Stomach (tissue), 4 donors: ENCODE measurements at regions not wholly inside any gene's neighbourhood (a gene's known extent, or its start where the extent isn't known, plus 50 kb on each side); places are given as distances from the start of the nearest gene placed in this dataset.

Source experiments
- EP300 ChIP-seq: sonication (generic); formaldehyde crosslinking; IDR thresholded peaks from one replicate; pipeline ENCODE4 v1.6.1; 2017; ENCODE audit warnings: antibody characterized with exemption
- POLR2A ChIP-seq, 4 donors: fragments of 450-650 bp; IDR thresholded peaks; one replicate each; pipeline ENCODE4 v1.6.1; 2016; ENCODE audit warnings: antibody characterized with exemption in 4 of 4, control low read depth in 2 of 4, mild to moderate bottlenecking in 1 of 4, moderate library complexity in 1 of 4
- TF ChIP-seq, protein P1 (sequence below), 7 experiments: fragments of 450-650 bp in 4 of 7; fragments of 200-600 bp in 3 of 7; sonication (generic) in 3 of 7; IDR thresholded peaks; one replicate each; pipeline ENCODE4 v1.5.1; 2016 to 2019; ENCODE audit warnings: antibody characterized with exemption in 7 of 7, control low read depth in 2 of 7, mild to moderate bottlenecking in 1 of 7

DNA sequence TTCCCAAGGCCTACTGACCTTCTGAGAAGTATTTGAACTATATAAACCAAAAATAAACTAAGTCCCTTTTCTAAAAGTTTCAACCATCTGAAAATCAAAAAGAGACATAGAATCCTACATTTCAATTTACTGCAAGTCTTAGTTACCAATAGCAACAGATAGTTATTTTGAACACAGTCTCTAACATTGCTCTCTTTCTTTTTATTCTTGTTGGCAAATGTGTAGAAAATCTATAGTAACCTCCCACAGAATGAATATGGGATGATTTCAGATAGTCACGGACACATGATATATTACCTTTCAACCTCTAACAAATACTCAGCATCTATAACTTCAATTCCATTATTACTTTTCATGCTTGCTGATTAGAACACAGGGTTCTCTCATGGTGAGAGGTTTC is 68.9 kb upstream of the RAB3GAP2 start:
- TF ChIP-seq, protein P1, sequence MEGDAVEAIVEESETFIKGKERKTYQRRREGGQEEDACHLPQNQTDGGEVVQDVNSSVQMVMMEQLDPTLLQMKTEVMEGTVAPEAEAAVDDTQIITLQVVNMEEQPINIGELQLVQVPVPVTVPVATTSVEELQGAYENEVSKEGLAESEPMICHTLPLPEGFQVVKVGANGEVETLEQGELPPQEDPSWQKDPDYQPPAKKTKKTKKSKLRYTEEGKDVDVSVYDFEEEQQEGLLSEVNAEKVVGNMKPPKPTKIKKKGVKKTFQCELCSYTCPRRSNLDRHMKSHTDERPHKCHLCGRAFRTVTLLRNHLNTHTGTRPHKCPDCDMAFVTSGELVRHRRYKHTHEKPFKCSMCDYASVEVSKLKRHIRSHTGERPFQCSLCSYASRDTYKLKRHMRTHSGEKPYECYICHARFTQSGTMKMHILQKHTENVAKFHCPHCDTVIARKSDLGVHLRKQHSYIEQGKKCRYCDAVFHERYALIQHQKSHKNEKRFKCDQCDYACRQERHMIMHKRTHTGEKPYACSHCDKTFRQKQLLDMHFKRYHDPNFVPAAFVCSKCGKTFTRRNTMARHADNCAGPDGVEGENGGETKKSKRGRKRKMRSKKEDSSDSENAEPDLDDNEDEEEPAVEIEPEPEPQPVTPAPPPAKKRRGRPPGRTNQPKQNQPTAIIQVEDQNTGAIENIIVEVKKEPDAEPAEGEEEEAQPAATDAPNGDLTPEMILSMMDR (IDR thresholded peaks at IDR 0.05): no peak
- TF ChIP-seq EP300 (no peak), POLR2A (IDR thresholded peaks at IDR 0.05) (no peak)
